HG03342 (cell line): ENCODE measurements at regions not wholly inside any gene's neighbourhood (a gene's known extent, or its start where the extent isn't known, plus 50 kb on each side); places are given as distances from the start of the nearest gene placed in this dataset.

ENCODE experiments used
- ATAC-seq: cut with Tn5 transposase; IDR thresholded peaks from one replicate; pipeline ENCODE4 v1.9.1; 2021; ENCODE audit warnings: mild to moderate bottlenecking, moderate library complexity; ENCODE audit not compliant: unreplicated experiment

DNA sequence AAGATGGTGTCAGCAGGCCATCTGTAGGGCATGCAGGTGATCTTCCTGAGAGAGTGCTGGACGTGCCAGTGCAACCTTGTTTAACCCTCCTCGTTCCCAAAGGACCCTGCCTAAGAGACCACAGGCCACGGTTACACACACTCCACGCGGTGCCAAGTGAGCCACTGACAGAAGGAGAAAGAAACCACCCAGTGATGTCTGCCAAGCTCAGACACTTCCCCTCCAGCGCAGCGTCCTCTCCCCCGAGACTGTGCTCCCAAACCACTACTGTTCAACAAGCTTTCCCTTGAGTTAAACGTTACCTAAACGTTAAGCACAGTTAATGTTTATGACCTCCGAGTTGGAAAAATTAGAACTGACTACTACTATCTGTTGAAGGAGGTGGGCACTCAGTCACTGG, 119.1 kb upstream of the NCK2 start:
- no peak for ATAC-seq

DNA sequence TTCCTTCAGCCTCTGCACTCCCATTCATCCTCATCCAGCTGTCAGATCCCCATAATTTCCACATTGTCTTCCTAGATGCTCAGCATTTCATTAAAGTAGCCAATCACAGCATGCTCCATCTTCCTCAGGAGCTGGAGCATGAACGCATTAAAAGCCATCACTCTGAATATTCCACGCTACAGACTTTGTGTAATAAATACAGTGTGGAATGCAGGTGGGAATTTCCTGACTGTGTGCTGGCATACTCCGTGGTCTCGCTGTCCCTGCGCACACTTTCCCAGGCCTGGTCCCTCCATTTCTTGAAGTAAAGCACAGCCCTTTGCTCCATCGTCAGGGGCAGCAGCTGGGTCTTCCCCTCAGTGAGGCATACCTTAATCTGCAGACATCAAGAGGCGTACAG, 123.7 kb upstream of the NCK2 start:
- no peak for ATAC-seq

DNA sequence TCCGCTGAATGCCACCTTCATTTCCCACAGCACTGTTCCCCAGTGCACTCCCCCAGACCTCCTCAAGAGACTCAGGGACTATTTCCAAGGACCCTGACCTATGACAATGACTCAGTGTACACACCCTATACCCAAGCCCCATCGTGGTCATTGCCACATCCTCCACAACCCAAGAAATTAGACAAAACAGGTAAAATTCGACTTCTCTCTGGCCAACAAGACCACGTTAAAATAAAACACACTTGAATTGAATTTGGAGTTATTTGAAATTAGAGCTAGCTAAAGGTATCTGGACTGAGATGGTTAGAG, 126.4 kb upstream of the NCK2 start:
- no peak for ATAC-seq

DNA sequence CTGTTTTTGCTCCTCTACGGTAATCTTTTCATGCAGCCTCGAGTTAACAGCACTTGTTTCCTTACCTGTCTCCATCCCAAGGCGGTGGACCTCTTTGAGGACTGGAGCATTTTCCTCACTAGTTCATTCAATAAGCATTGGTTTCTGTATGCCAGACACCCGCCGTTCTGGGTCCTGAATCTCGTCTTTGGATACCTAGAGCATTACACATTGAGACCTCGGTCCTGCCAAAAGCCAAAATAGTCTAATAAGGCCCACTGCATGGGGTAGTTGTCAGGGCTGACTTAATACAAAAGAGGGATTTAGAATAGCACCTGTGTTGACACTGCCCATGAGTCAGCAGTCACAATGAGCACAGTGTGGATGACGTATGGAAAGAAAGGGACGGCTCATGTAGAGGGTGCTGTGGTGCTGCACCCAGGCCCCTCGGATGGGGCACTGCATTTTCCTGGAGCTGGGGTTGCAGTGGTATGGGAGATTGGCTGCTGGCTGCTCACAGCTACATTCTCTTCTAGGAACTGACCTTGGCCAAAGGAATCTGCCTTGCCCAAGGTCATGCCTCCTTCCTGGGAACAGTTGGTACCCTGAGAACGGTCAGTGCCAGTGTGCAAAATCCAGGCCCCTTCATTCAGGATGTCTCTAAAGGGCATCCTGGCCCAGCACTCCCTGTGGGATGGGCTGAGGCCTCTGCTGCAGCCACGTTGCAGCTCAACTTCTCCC, 126.9 kb upstream of the NCK2 start:
- no peak for ATAC-seq

DNA sequence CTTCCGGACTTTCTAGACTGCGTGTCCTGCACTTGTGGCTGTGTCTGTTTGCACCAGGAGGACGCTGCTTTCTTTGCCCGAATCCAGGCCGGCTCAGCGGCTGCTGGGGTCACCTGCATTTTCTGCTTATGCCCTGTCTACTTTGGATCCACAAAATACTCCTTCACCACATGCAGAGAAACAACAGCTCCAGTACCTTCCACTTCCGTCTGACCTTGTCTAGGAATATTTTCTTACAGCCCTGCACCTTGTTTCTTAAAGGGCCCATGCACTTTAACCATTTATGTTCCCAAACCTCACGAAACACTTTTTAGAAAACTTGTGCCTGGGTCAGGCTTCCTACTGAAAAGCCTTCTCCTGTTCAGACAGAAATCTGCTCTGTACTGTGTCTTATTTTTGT, 129.4 kb upstream of the NCK2 start:
- ATAC-seq = no peak

DNA sequence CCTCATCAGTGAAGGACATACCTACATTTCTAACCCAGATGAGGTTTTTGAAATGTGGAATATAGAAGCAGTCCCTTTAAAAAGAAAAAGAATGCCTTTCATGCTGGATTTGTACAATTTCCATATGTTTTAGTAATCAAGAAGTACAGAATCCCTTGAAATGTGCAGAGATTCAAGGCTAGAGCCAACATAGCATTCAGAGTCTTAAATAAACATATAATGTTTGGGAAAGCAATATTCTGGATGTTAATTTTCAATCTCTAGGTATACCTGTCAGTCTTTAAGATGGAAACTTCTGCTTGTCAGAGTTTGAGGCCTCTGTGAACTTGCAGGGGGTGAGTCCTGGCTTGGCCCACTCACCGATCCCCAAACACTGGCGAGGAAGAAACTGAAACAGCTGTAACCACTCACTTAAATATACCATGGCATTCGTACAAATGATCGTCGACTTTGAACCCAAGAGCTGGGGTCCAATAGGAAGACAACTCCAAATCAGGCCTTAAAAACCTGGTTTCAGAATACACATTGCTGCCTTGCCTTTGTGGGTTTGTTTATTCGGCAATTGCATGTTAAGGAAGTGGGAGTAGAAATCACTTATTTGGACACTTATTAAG, 132.8 kb upstream of the NCK2 start:
- ATAC-seq = no peak

DNA sequence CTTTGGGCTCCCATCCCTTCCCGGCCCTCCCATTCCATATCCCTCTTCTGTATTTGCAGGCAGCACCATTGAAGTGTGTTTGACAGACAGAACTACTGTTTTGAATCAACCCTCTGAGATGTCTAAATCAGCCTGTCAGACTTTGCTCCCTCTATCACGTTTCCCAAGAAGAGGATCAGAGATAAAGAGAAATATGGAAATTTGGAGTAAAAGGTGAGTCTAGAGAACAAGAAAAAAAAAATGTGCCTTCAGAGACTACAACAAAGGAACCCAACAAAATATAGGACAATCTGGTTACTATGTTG, 133.4 kb upstream of the NCK2 start:
- no peak for ATAC-seq

DNA sequence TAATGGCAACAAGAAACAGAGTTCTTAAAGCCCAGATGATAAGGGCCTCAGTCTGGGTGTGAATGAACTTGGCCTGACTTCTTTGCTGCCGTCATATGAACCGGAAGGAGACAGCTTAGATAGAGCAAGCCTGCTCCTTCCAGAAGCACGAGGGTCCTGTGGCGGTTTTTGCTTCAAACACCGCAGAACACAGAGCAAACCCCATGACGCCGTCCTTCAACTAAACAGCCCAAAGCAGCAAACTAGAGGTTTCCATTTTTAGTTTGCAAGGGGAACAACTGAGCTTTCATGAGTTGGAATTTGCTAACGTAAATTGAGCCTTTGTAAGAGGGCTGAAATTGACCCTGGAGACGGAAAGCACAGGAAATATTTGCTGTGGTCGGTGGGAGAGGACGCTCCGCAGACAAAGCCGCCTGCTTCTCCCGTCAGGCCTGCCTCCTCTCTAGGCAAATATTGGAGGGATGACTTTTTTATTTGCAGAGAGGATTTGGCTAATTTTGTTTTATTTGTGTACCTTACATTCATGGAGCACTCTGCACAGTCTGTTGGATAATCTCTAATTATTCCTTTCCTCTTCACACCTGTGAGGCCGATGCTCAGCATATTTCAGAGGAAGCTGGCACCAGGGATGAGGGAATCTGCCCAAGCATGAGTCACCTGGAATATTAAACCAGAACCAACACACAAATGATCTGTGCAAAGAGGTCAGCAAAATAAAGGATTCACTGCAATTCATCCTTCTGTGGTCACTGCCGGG, 134.0 kb upstream of the NCK2 start:
- ATAC-seq = no peak

DNA sequence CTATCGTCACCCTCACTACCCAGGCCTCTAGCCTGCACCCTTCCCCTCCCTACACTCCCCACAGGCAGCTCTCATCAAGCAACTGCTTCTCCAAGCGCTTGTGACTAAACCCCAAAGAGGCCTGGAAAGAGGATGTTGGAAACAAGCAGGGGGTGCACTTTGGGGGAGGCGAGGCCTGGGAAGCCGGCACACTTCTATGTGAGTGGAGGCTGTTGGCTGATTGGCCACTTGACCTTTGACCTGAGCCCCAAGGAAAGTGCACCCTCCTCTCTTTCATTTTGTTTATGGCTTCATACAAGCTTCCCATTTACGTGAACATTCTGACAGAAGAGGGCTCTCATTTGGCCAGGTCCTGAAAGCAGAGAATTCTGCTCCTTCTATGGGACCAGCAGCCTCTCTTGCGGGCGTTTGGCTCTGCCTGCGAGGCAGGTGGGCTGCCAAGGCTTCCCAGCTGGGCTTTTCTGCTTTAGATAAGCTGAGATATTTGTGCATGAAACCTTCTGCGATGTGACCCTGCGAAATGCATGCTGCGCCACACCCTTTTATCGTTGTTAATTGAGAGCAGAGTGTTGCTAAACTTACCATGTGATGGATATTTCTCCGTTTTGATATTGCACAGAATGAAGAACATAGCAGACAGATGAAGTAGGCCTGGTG, 134.8 kb upstream of the NCK2 start:
- ATAC-seq = no peak

DNA sequence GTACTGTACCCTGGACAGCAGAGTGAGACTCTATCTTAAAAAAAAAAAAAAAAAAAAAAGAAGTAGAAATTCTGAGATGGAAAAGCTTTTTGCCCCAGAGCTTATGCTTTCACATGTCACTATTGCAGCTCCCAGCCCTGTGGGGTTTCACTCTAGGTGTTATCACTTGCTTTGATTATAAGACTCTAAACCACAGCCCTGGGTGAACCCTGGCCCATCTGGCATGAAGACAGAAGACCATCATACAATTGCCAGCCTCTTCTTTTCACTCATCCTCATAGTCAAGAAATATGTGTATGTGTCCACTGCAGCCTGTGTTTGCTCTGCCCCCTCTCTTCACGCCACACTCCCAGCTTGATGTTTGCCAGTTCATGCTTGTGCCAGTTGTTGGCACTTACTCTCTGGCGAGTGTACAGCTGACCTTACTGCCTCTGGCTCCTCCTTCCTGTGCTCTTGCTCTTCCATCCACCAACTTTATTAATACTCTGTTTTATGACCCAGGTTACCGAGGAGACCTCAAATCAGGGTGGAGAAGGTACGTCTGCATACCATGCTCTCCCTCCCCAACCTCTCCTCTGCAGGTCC, 136.7 kb upstream of the NCK2 start:
- ATAC-seq = no peak

DNA sequence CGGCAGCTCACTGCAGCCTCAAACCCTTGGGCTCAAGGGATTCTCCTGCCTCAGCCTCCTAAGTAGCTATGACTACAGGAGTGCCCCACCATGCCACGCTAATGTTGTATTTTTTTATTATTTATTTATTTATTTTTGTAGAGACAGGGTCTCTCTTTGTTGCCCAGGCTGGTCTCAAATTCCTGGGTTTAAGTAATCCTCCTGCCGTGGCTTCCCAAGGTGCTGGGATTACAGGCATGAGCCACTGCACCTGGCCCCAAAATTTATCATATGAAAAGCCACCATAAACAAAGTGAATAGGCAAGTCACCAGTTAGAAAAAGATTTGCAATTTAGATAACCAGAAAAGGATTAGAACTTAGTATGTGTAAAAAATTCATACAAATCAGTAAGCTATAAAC, 138.6 kb upstream of the NCK2 start:
- ATAC-seq = no peak

DNA sequence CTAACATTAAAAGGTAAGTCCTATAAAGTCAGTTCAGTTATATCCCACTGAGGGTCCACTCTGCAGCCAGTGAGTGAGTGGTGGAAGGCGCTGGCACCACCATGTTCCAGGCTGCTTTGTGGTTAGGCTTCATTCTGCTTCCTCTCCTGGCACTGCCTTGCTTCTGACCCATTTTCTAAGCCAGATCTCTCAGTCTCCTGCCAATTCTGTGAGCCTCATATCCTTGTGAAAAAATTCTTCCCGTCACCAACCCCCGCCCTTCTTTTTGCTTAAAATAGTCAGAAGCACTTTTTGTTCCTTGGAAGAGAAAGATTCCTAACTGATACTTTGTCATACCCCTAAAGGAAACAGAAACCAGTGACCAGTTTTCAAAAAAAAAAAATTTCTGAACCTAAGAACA, 139.8 kb upstream of the NCK2 start:
- ATAC-seq = no peak

DNA sequence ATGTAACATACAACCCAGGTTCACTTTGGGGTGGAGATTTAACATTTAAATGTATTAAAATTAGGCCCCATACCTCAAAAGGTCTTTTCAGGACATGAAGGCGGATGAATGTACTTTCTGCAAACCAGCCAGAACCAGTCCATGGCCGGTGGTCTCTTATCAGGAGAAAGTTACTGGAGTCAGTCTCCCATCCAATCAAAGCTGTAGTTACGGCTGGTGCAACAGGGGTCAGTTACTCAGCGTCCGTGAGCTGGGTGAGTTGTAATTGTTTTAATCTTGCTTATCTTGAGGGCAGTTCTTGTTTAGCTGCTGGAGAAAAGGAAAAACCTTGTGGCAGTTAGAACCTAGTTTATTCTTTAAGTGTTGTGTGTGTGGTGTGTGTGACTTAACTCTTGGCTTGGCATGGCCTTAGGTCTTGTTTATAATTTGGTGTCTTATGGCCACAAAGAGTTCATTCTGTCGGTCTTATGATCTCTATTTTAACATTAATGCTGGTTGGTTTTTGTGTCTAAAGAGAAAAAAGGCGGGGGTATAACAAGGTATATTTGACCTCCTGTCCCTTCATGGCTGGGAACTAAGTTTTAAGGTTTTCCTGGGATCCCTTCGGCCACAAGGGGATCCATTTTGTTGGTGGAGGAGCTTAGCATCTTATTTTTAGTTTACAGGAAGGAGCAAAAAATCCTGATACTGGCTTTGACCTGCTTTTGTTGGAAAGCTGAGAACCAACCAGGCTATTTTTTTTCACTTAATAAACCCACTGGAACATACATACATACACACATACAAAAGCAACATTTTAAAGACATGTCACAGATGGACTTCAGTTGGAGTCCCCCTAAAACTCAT, 143.5 kb upstream of the NCK2 start:
- no peak for ATAC-seq

DNA sequence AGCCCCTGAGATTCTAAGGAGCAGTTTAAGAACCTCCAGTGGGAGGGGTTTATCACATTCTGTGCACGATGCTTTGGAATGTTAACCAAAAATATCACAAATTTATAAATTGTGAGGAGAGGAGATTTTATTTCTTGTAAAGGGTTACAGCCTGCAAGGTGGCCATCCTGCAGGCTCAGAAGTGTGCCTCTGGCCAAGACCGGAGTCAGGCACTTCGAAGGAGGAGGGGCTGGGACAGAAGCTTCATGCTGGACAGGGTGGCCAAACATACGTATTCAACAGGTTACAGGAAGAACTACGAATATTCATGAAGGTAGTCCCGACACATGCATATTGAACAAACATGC, 144.1 kb upstream of the NCK2 start:
- ATAC-seq = no peak

DNA sequence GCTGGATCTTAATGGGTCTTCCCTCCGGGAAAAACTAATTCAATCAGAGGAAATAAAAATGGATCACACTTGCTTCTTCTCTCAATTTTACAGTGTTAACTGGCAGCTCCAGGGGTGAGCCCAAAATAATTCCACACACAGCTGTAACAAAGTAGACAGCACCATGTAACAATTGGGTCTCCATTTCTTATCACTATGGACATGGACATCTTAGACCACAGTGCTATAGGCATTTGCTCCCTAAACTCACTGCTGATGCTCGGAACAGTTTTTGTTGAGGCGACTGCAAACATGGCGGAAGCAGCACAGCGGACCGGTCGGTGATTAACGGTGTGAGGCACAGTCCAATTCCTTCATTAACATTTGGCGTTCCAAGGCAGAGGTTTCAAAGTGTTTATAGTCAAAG, 144.7 kb upstream of the NCK2 start:
- no peak for ATAC-seq

DNA sequence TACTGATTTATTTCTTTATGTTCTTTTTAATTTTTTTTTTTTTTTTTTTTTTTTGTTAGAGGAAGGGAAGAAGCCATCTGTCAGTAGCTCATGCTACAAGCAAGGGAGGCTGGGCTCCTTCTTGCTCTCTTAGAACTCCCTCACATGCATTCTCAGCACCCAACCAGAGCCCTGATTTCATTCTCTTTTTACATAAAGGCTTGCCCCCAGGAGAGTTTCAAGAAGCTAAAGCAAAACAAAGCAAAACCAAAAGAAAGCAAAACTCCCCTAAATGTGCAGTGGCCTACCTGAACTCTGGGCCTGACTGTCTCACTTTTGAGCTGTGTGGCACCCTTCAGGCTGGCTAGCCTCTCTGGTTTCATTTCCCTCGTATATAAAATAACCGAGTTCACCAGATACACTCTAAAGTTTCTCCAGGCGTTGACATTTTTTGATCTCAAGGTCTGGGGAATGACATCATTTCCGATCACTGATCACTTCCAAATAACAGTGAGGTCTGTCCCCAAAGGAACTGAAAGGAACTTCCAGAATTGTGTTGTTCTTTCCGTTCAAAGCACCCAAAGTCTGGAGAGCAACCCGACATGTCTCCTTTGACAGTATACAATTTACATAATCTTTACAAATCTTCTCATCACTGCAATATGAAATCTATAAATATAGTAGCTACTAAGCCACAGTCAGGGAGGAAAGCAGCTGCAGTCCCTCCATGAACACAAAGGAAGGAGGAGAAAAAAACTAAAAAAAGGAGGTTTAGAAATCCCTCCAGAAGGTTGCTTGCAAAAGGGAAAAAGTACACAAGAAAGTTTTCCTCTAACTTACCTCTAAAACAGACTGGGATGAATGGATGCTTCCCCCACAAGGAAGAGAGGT, 145.6 kb upstream of the NCK2 start:
- ATAC-seq = no peak

DNA sequence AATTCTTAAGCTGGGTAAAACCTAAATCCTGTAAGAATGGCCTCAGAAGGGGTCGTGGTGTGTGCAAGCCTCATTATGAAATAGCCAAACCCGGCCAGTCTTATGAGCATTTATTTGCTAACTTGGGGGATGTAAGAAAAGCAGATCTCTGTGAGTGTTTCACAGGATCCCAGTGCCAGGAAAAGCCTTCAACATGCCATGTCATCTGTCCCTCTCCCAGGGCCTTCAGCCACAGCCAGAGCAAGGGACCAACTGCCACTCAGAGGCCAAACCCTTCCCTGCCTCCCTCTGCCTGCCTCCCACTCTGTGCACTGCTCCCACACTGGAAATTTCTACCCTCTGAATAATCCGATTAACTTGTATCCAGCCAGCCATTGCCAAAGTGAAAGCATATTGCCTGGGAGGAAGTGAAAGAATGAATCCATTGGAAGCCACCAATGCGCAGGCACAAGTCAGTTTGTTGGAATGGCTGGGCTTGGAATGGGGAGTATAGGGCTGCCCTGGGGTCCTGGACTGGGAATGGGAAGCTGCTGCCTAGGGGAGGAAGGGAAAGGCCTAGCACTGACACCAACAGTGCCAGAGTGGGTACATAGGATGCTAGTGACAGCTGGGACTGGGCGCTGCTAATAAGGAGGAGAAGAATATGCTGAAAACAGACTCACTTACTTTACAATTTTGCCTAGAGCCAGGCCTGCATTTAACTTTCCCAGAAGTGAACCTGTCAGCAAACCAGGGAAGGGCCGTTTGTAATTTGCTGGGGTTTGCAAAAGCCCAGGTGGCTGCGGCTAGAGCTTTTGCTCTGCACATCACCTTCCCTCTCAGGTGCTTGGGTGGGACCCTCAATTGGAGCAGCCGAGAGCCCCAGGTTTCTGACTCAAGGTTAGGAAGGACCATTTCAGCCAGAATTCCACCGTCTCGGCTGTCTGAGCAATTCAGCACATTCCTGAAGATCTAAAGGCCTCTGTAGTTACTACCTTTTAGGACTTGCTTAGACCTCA, 146.6 kb upstream of the NCK2 start:
- ATAC-seq = no peak

DNA sequence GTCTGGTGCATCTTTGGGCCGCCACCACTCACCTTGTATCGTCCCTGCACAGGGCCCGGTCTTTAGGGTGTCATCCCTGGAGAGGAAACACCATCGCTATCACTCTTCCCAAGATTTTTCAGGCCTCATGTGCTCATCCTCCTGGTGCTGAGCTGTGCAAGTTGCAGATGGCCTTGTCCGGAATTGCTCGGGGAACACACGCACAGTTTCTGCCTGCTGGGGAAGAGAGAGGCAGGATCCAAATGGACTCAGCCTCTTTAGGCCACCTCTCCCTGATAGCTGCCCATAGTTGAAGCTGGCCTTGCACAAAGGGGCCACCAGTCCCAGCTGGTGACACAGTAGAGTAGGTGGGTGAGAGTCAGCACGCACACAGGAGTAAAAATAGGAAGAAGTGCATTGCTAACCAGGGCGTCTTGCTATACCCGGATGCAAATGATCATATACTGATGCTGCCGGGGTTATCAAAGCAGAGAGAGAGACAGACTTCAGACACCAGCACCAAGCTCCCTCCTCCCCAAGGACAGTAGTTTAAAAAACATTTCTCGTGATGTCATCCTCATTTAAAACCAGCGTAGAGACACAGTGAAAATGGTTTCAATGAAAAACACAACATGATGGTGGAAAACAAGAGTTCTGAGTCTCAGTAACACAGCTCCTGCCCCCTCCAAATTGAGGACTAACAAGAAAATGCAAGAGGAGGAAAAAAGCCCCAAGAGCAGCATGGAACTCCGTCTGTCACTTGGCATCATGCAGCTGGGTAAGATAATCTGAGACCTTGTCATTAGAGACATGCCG, 147.5 kb upstream of the NCK2 start:
- no peak for ATAC-seq
